Pancreas (tissue), 10 donors: ENCODE measurements at regions not wholly inside any gene's neighbourhood (a gene's known extent, or its start where the extent isn't known, plus 50 kb on each side); places are given as distances from the start of the nearest gene placed in this dataset.

Source experiments
- ATAC-seq, 4 donors: fragments of 200-7000 bp; cut with Tn5 transposase; one replicate each; pipeline versions ENCODE4 v1.8.0 to v1.9.1; 2020; ENCODE audit warnings: mild to moderate bottlenecking in 4 of 4, moderate library complexity in 4 of 4
- DNase-seq, 6 donors: peaks; one replicate each; pipeline ENCODE4 v3.0.0-alpha.2; 2020
- FAIRE-seq: peaks from 2 replicates; lab custom pipeline; 2012; peaks lifted over from hg19 to GRCh38; lab: Jason Lieb, UNC
- H3K27ac ChIP-seq, 4 donors: fragments of 200-600 bp; sonication (generic); 1 replicate in 3 of 4; 2 replicates in 1 of 4; pipeline versions ENCODE4 v1.5.0 to v1.8.0; 2020
- H3K27me3 ChIP-seq, 4 donors: fragments of 200-600 bp; one replicate each; pipeline ENCODE4 v1.8.0; 2021
- H3K36me3 ChIP-seq, 3 donors: fragments of 200-600 bp; sonication (generic) in 1 of 3; one replicate each; pipeline versions ENCODE4 v1.5.0 to v1.8.0; 2020 to 2021
- H3K4me1 ChIP-seq, 3 donors: fragments of 200-600 bp; one replicate each; pipeline ENCODE4 v1.8.0; 2021
- H3K4me3 ChIP-seq, 4 donors: fragments of 200-600 bp; sonication (generic) in 2 of 4; one replicate each; pipeline versions ENCODE4 v1.5.0 to v1.8.0; 2020 to 2021
- H3K9me3 ChIP-seq, 4 donors: fragments of 200-600 bp; one replicate each; pipeline ENCODE4 v1.8.0; 2021
- WGBS, 2 donors: extraction: QIAGEN DNeasy Blood & Tissue Kit; methylation state at CpG; one replicate each; pipeline ENCODE4 v1.1.7; 2013; 5-methylcytosine and 5-hydroxymethylcytosine counted together
- intact Hi-C, 3 donors: fragments of 100-400 bp; cut with DNase I; formaldehyde crosslinking; loops; one replicate each; pipeline versions ENCODE4 v1.11.1 to v1.14.2; 2022
- TF ChIP-seq, protein P1 (sequence below), 4 donors: fragments of 200-600 bp; sonication (generic) in 3 of 4; IDR thresholded peaks; one replicate each; pipeline versions ENCODE4 v1.5.0 to v1.8.0; 2021; ENCODE audit warnings: antibody characterized with exemption in 4 of 4
- donor health status: healthy with polysubstance abuse.
- donor health status: DM: no; HTN: no; CAD: no; lungs with moderate emphysema.
- donor health status: DM: no; HTN: no; CAD: no.
- donor health status: control.
- donor health status: control.
- donor health status: Bipolar disorder and iron deficiency.
- donor health status: DM: yes; HTN: yes; CAD: no.
- donor health status: DM: no; HTN: no; CAD: no.
- donor health status: DM: no; HTN: no; CAD: no.
- donor health status: DM: yes; HTN: yes; CAD: no.

DNA sequence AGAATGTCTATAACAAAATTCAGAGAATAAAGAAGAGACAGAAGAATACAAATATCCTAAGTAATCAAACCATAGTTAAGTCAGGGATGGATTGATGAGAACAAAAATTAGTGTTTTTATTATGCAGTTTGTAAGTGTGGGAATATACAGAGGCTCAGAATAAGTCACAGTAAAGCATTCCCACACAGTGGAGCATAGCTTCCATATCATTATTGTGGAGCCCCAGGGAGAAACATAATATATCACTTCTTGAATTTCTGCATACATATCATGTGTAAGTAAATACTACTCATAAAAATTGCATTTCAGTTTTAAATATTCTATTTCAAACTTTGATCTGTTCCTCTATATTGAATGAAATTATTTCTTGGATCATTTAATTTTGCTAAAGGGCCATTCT, 790.4 kb downstream of the PLA2G4A start:
- Histone ChIP-seq H3K4me1 (no peaks in the 10 kb centered on the region), H3K27me3 (no peaks in the 10 kb centered on the region), H3K27ac (no peak overlapping the region), H3K4me3 (no peak overlapping the region), H3K9me3 (no peaks in the 10 kb centered on the region), H3K36me3 (no peaks in the 10 kb centered on the region)
- ATAC-seq (no peak), DNase-seq (no peak), FAIRE-seq (no peak)
- TF ChIP-seq, protein P1, sequence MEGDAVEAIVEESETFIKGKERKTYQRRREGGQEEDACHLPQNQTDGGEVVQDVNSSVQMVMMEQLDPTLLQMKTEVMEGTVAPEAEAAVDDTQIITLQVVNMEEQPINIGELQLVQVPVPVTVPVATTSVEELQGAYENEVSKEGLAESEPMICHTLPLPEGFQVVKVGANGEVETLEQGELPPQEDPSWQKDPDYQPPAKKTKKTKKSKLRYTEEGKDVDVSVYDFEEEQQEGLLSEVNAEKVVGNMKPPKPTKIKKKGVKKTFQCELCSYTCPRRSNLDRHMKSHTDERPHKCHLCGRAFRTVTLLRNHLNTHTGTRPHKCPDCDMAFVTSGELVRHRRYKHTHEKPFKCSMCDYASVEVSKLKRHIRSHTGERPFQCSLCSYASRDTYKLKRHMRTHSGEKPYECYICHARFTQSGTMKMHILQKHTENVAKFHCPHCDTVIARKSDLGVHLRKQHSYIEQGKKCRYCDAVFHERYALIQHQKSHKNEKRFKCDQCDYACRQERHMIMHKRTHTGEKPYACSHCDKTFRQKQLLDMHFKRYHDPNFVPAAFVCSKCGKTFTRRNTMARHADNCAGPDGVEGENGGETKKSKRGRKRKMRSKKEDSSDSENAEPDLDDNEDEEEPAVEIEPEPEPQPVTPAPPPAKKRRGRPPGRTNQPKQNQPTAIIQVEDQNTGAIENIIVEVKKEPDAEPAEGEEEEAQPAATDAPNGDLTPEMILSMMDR (IDR thresholded peaks at IDR 0.05): no peak
- intact Hi-C loops: no loop called here

DNA sequence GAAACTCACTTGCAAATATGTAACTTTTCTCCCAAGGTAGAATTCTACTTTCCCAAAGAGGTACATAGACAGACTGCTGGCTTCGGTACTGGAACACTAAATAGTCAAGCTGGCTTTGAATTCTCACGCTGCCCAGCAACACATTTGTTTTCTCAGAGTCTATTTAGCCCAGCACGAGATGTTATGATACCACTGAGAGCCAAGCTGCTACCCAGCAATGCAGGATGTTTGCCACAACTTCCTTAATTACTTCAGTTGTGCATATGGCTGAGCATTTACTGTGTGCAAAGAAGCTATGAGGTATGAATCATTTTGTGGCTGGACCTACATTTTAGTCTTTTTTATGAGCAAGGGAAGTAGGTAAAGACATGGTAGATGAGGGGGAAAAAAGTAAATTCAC, 793.2 kb downstream of the PLA2G4A start:
- intact Hi-C loops: no loop called here
- Histone ChIP-seq H3K9me3 (no peaks in the 10 kb centered on the region), H3K4me3 (no peak overlapping the region), H3K4me1 (no peaks in the 10 kb centered on the region), H3K27me3 (no peaks in the 10 kb centered on the region), H3K36me3 (no peaks in the 10 kb centered on the region), H3K27ac (no peak overlapping the region)
- 62 to 68% methylated on average over 3 of the region's 3 CpGs for WGBS, 2 donors
- no peak for FAIRE-seq
- TF ChIP-seq, protein P1 (IDR thresholded peaks at IDR 0.05): no peak
- no peak for DNase-seq
- peak in 1 of 4 donors; percentile 41 for ATAC-seq

DNA sequence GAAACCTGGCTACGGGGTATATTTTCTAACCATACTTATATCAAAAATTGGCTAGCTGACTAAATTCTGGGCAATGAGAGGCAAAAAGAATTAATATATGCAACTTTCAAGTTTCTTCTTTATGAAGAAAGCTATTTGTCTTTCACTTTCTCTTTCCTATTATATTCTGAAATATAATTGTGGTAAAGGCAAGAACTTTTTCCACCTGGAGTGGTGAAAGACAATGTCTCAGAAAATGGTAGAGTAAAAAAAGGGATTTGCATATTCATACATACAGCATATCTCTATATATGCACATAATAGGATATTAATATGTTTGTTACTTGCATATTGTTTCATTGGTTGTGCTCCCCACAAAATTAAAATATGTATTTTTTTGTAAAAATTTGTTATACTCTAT, 793.8 kb downstream of the PLA2G4A start:
- Histone ChIP-seq H3K4me3 (no peak overlapping the region), H3K36me3 (no peaks in the 10 kb centered on the region), H3K9me3 (no peaks in the 10 kb centered on the region), H3K27me3 (no peaks in the 10 kb centered on the region), H3K4me1 (no peaks in the 10 kb centered on the region), H3K27ac (no peak overlapping the region)
- ATAC-seq (no peak), FAIRE-seq (no peak), DNase-seq (no peak)
- intact Hi-C loops: no loop called here
- TF ChIP-seq, protein P1 (IDR thresholded peaks at IDR 0.05): no peak
- 0 to 42% methylated on average over 1 of the region's 1 CpG for WGBS, 2 donors

DNA sequence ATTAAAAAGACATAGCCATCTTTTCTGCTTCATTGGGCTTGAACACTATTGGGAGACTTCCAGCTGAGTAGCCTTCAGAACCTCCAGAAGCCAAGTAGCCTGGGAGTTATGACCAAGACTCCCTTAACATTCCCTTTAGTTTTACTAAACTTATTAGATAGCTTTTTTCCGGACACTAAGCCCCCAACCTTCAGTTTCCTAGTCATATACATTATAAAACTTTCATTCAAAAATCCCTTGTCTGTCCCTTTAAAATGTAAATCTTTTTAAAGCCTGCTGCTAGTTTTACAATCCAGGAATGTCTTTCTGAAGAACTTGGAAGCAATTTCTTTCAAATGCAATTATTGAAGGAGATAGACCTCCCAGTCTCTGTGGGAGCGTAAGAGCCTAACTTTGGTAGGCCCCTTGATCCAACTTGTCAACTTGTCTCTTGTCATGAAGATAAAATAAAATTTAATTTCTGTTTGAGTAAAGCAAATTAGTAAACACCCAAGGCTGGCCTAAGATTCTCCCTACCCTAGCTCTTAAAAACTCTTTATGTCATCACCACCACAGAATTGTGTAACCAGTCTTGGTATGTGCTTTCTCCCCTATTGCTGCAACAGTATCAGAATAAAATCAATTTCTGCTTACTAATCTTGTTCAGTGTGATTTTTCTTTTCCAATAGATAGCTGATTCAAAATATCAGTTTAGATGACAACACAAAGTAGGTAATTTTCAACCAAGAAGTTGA, 796.2 kb downstream of the PLA2G4A start:
- WGBS, 2 donors: 78 to 86% methylated on average over 2 of the region's 2 CpGs
- intact Hi-C loops: no loop called here
- Histone ChIP-seq H3K27ac (no peak overlapping the region), H3K36me3 (no peaks in the 10 kb centered on the region), H3K4me3 (no peak overlapping the region), H3K4me1 (no peaks in the 10 kb centered on the region), H3K9me3 (no peaks in the 10 kb centered on the region), H3K27me3 (no peaks in the 10 kb centered on the region)
- ATAC-seq (no peak), FAIRE-seq (no peak), DNase-seq (no peak)
- TF ChIP-seq, protein P1 (IDR thresholded peaks at IDR 0.05): no peak

DNA sequence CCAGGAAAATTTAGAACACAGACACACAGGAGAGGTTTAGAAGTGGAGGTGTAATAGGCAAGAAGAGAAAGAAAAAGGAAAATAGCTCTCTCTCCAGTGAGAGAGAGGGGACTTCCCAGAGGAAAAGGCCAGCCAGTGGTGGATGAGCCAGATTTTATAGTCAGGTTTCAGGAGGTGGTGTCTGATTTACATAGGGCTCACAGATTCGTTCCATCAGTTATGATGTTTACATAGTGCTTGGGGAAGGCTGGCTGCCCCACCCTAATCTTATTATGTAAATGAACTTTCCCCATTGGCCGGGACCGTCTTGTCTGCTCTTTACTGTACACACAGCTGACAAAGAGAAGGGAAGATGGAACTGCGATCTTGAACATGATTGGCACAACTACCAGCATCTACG, 797.3 kb downstream of the PLA2G4A start:
- no peak for ATAC-seq
- FAIRE-seq: no peak
- Histone ChIP-seq H3K27me3 (no peaks in the 10 kb centered on the region), H3K36me3 (no peaks in the 10 kb centered on the region), H3K4me1 (no peaks in the 10 kb centered on the region), H3K9me3 (no peaks in the 10 kb centered on the region), H3K4me3 (no peak overlapping the region), H3K27ac (no peak overlapping the region)
- intact Hi-C loops: no loop called here
- TF ChIP-seq, protein P1 (IDR thresholded peaks at IDR 0.05): no peak
- 36 to 44% methylated on average over 5 of the region's 5 CpGs for WGBS, 2 donors
- DNase-seq: no peak
